Body of pancreas (tissue), 4 donors: ENCODE measurements at regions not wholly inside any gene's neighbourhood (a gene's known extent, or its start where the extent isn't known, plus 50 kb on each side); places are given as distances from the start of the nearest gene placed in this dataset.
A peak's percentile ranks its signal among the peaks of the same experiment; 100 is the strongest.
"Not testable (repeated sequence)": the region's sequence is repeated elsewhere in the genome, so short reads cannot be mapped to it uniquely, and the experiment has no call there.

Experiments used
- ATAC-seq: fragments of 150-250 bp; one replicate; pipeline ENCODE4 v1.9.1; 2016
- DNase-seq, 4 donors: peaks; one replicate each; pipeline ENCODE4 v3.0.0-alpha.2; 2019
- H3K27ac ChIP-seq, 4 donors: fragments of 200-600 bp; sonication (generic); 1 replicate in 3 of 4; 2 replicates in 1 of 4; pipeline versions ENCODE4 v1.5.1 to v1.6.1; 2016 to 2019; ENCODE audit warnings: mild to moderate bottlenecking in 1 of 4, mixed read lengths in 1 of 4, moderate library complexity in 1 of 4
- H3K27me3 ChIP-seq, 2 donors: fragments of 200-600 bp; sonication (generic); one replicate each; pipeline ENCODE4 v1.6.0; 2016; ENCODE audit warnings: mild to moderate bottlenecking in 1 of 2
- H3K36me3 ChIP-seq, 2 donors: fragments of 200-600 bp; sonication (generic); replicated peaks in 1 of 2; 2 replicates each; pipeline ENCODE4 v1.5.1; 2016; ENCODE audit warnings: low read depth in 2 of 2; ENCODE audit not compliant: insufficient read depth in 1 of 2
- H3K4me1 ChIP-seq: fragments of 200-600 bp; sonication (generic); one replicate; pipeline ENCODE4 v1.6.0; 2016
- H3K4me3 ChIP-seq, 2 donors: fragments of 200-600 bp; sonication (generic); 1 replicate in 1 of 2; 2 replicates in 1 of 2; pipeline ENCODE4 v1.5.1; 2016 to 2019
- H3K9me3 ChIP-seq, 3 donors: fragments of 200-600 bp; sonication (generic); 1 replicate in 2 of 3; 2 replicates in 1 of 3; pipeline ENCODE4 v1.5.1; 2016
- POLR2A ChIP-seq, 3 donors: fragments of 450-650 bp; IDR thresholded peaks; one replicate each; pipeline ENCODE4 v1.6.1; 2016; ENCODE audit warnings: antibody characterized with exemption in 3 of 3, mild to moderate bottlenecking in 2 of 3
- WGBS, 2 donors: methylation state at CpG; one replicate each; pipeline ENCODE4 v1.1.5; 2017; 5-methylcytosine and 5-hydroxymethylcytosine counted together
- intact Hi-C: fragments of 100-400 bp; cut with DNase I; formaldehyde crosslinking; loops from one replicate; pipeline ENCODE4 v1.15.1; 2023
- TF ChIP-seq, protein P1 (sequence below), 7 experiments: fragments of 450-650 bp in 4 of 7; fragments of 200-600 bp in 3 of 7; sonication (generic) in 3 of 7; IDR thresholded peaks; one replicate each; pipeline ENCODE4 v1.5.1; 2016 to 2019; ENCODE audit warnings: antibody characterized with exemption in 7 of 7

GRCh38 chr6:43884652-43885022 lies 114.6 kb downstream of the VEGFA start:
- Histone ChIP-seq H3K4me3 (no peak overlapping the region), H3K4me1 (peaks cover 28% of the 10 kb centered on the region), H3K9me3 (no peaks in the 10 kb centered on the region), H3K27me3 (no peaks in the 10 kb centered on the region), H3K27ac (peak overlapping the region in 2 of 4 donors; percentile 41 to 54), H3K36me3 (no peaks in the 10 kb centered on the region)
- intact Hi-C loops = no loop called here
- TF ChIP-seq POLR2A (IDR thresholded peaks at IDR 0.05) = no peak
- TF ChIP-seq, protein P1, sequence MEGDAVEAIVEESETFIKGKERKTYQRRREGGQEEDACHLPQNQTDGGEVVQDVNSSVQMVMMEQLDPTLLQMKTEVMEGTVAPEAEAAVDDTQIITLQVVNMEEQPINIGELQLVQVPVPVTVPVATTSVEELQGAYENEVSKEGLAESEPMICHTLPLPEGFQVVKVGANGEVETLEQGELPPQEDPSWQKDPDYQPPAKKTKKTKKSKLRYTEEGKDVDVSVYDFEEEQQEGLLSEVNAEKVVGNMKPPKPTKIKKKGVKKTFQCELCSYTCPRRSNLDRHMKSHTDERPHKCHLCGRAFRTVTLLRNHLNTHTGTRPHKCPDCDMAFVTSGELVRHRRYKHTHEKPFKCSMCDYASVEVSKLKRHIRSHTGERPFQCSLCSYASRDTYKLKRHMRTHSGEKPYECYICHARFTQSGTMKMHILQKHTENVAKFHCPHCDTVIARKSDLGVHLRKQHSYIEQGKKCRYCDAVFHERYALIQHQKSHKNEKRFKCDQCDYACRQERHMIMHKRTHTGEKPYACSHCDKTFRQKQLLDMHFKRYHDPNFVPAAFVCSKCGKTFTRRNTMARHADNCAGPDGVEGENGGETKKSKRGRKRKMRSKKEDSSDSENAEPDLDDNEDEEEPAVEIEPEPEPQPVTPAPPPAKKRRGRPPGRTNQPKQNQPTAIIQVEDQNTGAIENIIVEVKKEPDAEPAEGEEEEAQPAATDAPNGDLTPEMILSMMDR (IDR thresholded peaks at IDR 0.05) = no peak
- ATAC-seq (no peak), DNase-seq (peak in 1 of 4 donors; percentile 13)
- WGBS, 2 donors = 71 to 91% methylated on average over 5 of the region's 5 CpGs

GRCh38 chr6:43883847-43884651 lies 114.0 kb downstream of the VEGFA start:
- Histone ChIP-seq H3K4me1 (peaks cover 28% of the 10 kb centered on the region), H3K4me3 (no peak overlapping the region), H3K9me3 (no peaks in the 10 kb centered on the region), H3K36me3 (no peaks in the 10 kb centered on the region), H3K27ac (peak overlapping the region in 3 of 4 donors; percentile 18 to 54 (median 41)), H3K27me3 (no peaks in the 10 kb centered on the region)
- ATAC-seq (peak; percentile 68), DNase-seq (peak; percentile 52 to 81 (median 72))
- no peak for TF ChIP-seq POLR2A (IDR thresholded peaks at IDR 0.05)
- TF ChIP-seq, protein P1 (IDR thresholded peaks at IDR 0.05) = peak in 1 of 7 experiments; percentile 14
- intact Hi-C loops = no loop called here
- 32 to 35% methylated on average over 2 to 7 of the region's 7 CpGs for WGBS, 2 donors

GRCh38 chr6:43882690-43883448 lies 112.9 kb downstream of the VEGFA start:
- H3K4me3 ChIP-seq, H3K9me3 ChIP-seq, H3K36me3 ChIP-seq, DNase-seq, H3K27me3 ChIP-seq, intact Hi-C loops, ATAC-seq, H3K27ac ChIP-seq: not testable (repeated sequence)
- peaks cover 23% of the 10 kb centered on the region for H3K4me1 ChIP-seq
- 95 to 98% methylated on average over 9 of the region's 9 CpGs for WGBS, 2 donors

DNA sequence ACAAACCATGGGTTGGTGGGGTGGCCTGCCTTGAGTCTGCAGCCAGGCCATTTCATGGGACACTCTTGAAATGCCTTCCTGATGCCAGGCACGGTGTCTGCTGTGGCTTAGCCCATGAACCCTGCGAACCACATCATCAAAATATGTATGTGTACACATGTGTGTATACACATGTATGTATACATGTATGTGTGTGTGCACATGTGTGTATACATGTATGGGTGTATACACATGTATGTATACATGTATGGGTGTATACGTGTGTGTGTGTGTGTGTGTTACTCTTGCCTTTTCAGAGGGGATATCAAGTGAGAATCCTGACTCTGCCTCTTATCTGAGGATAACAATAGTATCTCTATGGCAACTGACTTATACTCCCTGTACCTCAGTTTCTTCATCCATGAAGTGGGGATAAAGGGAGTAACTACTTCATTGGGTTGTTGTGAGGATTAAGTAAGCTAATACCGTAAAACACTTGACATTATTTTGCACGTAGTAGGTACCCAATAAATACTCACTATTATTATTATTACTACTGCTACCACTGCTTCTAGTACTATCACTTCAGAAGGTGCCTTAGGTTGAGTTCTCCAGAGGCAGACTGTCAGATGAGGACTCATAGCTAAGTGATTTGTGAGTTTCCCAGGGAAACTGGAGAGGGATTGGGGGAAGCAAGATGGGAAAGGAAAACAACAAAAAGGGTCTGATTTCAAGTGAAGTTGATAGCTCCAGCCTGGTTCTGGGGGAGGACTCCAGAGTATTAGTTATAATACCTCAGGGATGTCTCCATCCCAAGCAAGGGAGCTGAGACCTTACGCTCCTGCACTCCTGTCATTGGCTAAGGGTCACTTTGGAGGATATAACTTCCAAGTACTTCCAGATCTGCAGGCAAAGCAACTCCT lies 110.5 kb downstream of the VEGFA start:
- intact Hi-C loops = no loop called here
- Histone ChIP-seq H3K9me3 (no peaks in the 10 kb centered on the region), H3K4me3 (no peak overlapping the region), H3K27ac (no peak overlapping the region), H3K36me3 (no peaks in the 10 kb centered on the region), H3K27me3 (no peaks in the 10 kb centered on the region), H3K4me1 (peaks cover 16% of the 10 kb centered on the region)
- DNase-seq (no peak), ATAC-seq (no peak)
- 82 to 89% methylated on average over 6 of the region's 6 CpGs for WGBS, 2 donors
- TF ChIP-seq, protein P1 (IDR thresholded peaks at IDR 0.05) = no peak
- TF ChIP-seq POLR2A (IDR thresholded peaks at IDR 0.05) = no peak

DNA sequence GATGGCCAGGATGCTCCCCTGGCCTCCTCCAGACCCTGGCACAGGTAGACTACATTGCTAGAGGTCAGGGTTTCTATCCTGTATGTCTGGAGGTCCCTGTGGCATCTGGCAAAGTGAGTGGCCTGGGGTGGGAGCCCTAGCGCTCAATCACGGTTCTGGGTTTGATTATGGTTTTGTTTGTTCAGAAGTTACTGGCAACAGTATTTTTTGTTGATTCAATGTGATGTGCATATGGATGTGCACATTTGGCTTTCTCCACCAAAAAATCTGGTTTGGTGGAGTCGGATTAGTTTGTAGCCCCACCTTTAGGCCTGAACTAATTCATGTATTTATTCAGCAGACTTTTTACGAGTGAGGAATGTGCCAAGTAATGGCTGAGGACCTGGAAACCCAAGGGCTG lies 109.7 kb downstream of the VEGFA start:
- no peak for TF ChIP-seq POLR2A (IDR thresholded peaks at IDR 0.05)
- TF ChIP-seq, protein P1 (IDR thresholded peaks at IDR 0.05) = no peak
- H3K9me3 ChIP-seq = no peaks in the 10 kb centered on the region
- no peaks in the 10 kb centered on the region for H3K27me3 ChIP-seq
- no peaks in the 10 kb centered on the region for H3K36me3 ChIP-seq
- WGBS, 2 donors = 86% methylated on average over 4 of the region's 4 CpGs
- intact Hi-C loops = no loop called here
- DNase-seq (no peak), ATAC-seq (no peak)
- H3K27ac ChIP-seq = no peak overlapping the region
- H3K4me1 ChIP-seq = peaks cover 21% of the 10 kb centered on the region
- H3K4me3 ChIP-seq = no peak overlapping the region
